ENCODE measurements at regions not wholly inside any gene's neighbourhood (a gene's known extent, or its start where the extent isn't known, plus 50 kb on each side); places are given as distances from the start of the nearest gene placed in this dataset.

DNA sequence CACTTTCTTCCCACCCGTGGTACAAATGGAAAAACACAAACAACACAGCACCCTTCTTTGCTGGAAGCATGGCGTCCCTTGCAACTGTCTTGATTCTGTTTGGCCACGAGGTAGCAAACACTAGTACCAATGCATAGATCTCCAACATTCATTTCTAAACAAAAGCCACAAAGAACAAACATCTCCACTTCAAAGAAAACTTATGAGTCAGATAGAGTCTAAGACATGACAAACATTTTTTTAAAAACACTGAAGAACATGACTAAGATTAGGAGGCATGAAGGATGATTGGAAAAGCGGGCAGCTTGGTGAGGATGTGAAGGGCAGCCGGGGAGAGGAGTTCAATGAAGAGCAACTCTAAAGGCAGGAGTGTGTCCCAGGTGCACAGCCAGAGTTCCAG, 197.6 kb upstream of the FAM9B start:
- TF ChIP-seq CTCF (IDR thresholded peaks at IDR 0.05) = no peak
- TF ChIP-seq POLR2A (IDR thresholded peaks at IDR 0.05) = no peak

Measured in adrenal gland (tissue), 5 donors.